HS-27A (cell line): ENCODE measurements at regions not wholly inside any gene's neighbourhood (a gene's known extent, or its start where the extent isn't known, plus 50 kb on each side); places are given as distances from the start of the nearest gene placed in this dataset.
A peak's percentile ranks its signal among the peaks of the same experiment; 100 is the strongest.

ENCODE experiments used
- DNase-seq: peaks from one replicate; pipeline ENCODE4 v3.0.0-alpha.2; 2012; ENCODE audit warnings: low read depth, missing footprints

GRCh38 chr16:73255031-73255430 lies 207.1 kb upstream of the ZFHX3 start:
- no peak for DNase-seq

- no peak for DNase-seq
Measured at GRCh38 chr16:73253922-73254480, 206.1 kb upstream of the ZFHX3 start.

- no peak for DNase-seq
Measured at GRCh38 chr16:73252446-73252845, 204.5 kb upstream of the ZFHX3 start.

GRCh38 chr16:73251608-73252007 lies 203.7 kb upstream of the ZFHX3 start:
- DNase-seq: no peak

- DNase-seq: no peak
Measured at GRCh38 chr16:73248316-73248715, 200.4 kb upstream of the ZFHX3 start.

- no peak for DNase-seq
Measured at GRCh38 chr16:73240920-73241319, 193.0 kb upstream of the ZFHX3 start.

GRCh38 chr16:73237601-73238000 lies 189.7 kb upstream of the ZFHX3 start:
- DNase-seq: no peak

GRCh38 chr16:73234496-73234895 lies 186.6 kb upstream of the ZFHX3 start:
- DNase-seq: no peak

- no peak for DNase-seq
Measured at GRCh38 chr16:73233846-73234424, 186.0 kb upstream of the ZFHX3 start.

- no peak for DNase-seq
Measured at GRCh38 chr16:73233329-73233765, 185.4 kb upstream of the ZFHX3 start.

- DNase-seq: no peak
Measured at GRCh38 chr16:73232555-73233328, 184.8 kb upstream of the ZFHX3 start.

GRCh38 chr16:73231944-73232554 lies 184.1 kb upstream of the ZFHX3 start:
- no peak for DNase-seq

GRCh38 chr16:73231379-73231778 lies 183.5 kb upstream of the ZFHX3 start:
- DNase-seq: no peak

- DNase-seq: no peak
Measured at GRCh38 chr16:73230651-73231050, 182.7 kb upstream of the ZFHX3 start.

GRCh38 chr16:73228649-73229048 lies 180.7 kb upstream of the ZFHX3 start:
- peak; percentile 48 for DNase-seq

- no peak for DNase-seq
Measured at GRCh38 chr16:73226675-73227074, 178.7 kb upstream of the ZFHX3 start.

GRCh38 chr16:73225983-73226382 lies 178.1 kb upstream of the ZFHX3 start:
- DNase-seq: no peak

GRCh38 chr16:73220836-73221235 lies 172.9 kb upstream of the ZFHX3 start:
- no peak for DNase-seq

- DNase-seq: no peak
Measured at GRCh38 chr16:73219176-73219575, 171.2 kb upstream of the ZFHX3 start.

GRCh38 chr16:73217654-73218053 lies 169.7 kb upstream of the ZFHX3 start:
- no peak for DNase-seq

GRCh38 chr16:73216932-73217331 lies 169.0 kb upstream of the ZFHX3 start:
- no peak for DNase-seq

GRCh38 chr16:73215678-73216377 lies 167.9 kb upstream of the ZFHX3 start:
- no peak for DNase-seq
